Suppressor macrophage treated with lipopolysaccharide for 4 hours (primary cell): ENCODE measurements at regions not wholly inside any gene's neighbourhood (a gene's known extent, or its start where the extent isn't known, plus 50 kb on each side); places are given as distances from the start of the nearest gene placed in this dataset.
"Not testable (repeated sequence)": the region's sequence is repeated elsewhere in the genome, so short reads cannot be mapped to it uniquely, and the experiment has no call there.

Experiments
- DNase-seq: peaks from one replicate; pipeline ENCODE4 v3.0.0-alpha.2; 2020

DNA sequence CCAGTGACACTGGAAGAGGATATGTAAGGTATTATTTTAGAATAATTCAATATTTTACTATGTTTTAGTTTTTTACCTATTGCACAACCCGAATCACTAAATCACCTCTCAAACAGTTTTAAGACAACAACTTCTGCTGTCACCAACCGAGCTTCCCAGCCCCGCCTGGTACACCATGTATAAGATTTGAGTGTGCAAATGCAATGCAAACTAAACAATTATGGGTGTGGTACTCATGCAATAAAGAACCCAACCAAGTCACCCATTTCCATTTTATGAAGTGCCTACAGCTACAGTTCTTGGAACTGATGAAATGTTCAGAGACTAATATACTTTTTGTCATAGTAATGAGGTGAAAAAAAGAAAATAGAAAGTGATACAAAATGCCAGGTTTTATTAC is 256.2 kb downstream of the TAFA4 start:
- DNase-seq = no peak

DNA sequence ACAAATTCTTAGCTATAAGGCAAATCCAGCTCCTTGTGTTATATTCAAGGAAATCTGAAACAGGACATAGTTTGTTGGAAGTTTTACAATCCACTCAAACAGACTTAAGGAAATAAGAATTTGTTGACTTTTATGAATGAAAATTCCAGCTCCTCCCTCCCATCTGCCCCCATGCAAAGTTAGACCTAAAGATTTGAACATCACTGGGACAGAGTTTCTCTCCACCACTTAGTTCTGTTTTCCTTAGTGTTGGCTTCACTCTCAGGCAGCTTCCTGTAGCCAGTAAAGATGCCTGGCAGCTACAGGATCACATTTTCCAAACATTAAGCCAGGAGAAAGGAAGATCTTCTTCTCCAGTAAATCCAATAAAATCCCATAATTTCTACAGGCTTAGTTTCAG is 265.0 kb downstream of the TAFA4 start:
- DNase-seq = no peak

DNA sequence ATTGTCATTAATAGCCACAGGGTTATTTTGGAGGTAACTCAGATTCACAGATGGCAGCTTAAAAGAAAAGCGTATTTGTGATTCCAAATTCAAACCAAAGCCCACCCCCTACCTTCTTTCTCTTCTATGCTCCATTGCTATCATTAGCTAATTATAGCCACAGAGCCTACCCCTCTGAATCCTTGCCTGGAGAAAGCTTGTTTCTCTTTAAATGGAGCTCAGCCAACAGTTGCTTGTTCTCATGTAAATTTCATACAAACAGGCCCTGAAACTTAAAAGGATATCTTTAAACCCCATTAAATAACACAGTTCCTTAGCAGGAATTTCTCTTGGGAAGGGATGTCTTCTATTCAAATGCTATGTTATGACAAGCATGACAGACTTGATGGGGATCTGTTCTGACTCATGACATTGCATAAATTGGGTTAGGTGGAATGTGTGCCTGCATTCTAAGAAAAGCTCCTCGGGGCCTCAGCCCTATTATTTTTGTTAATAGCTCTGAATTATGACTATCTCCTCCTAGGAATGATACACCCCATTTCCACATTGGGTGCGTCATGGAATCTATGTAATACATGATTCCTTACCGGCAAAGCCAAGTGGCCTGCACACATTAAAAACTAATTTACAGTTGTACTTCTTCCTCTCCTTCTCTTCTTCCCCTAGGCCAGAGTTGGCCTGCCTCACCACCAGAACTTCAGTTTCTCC is 265.8 kb downstream of the TAFA4 start:
- no peak for DNase-seq

DNA sequence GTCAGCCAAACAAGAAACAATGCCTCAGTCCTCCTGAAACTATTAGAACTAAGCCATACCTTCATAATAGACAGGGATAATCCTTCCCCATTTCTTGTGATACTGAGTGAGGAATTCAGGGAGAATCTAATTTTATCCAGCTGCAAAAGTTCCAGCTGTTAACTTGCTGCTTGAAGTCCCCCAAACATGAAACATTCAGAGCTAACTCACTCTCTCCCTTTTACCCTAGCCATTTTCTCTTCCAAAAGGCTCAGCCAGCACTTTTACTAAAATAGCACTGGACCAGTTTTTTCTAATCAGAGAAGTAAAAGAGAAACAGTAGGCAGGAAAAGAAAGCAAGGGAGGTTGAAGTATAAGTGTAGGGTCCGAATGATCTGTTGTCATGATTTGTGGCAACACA is 268.1 kb downstream of the TAFA4 start:
- no peak for DNase-seq

DNA sequence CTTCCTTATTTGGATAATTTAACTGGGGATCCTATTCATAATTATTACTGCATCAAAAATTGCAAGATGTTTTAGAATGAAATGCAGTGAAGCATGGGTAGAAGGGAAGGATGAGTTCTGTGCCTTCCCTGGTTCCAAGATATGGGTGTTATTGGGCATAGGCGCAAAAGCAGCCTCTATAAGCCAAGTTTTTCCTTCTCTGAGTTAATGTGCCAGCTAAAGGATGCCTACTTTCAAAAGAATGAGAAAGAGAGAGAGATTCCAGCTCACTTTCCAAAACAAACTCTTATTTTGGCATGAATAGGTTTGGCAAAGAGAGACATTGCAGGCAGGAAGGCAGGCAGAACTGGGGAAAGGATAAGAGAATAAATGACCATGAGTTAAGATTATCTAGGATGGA is 270.2 kb downstream of the TAFA4 start:
- DNase-seq = no peak

DNA sequence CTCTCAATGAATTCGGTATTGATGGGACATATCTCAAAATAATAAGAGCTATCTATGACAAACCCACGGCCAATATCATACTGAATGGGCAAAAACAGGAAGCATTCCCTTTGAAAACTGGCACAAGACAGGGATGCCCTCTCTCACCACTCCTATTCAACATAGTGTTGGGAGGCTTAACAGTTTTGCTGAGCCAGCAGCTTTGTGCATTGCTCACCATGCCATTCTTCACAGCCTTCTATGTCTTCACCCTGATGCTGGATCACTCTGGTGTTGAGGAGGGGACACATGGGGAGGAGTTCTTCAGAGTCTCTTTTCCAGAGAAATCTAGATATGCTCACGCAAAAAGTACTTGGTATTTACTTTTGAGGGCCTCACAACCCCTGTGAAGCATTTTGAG is 281.7 kb downstream of the TAFA4 start:
- DNase-seq = not testable (repeated sequence)

DNA sequence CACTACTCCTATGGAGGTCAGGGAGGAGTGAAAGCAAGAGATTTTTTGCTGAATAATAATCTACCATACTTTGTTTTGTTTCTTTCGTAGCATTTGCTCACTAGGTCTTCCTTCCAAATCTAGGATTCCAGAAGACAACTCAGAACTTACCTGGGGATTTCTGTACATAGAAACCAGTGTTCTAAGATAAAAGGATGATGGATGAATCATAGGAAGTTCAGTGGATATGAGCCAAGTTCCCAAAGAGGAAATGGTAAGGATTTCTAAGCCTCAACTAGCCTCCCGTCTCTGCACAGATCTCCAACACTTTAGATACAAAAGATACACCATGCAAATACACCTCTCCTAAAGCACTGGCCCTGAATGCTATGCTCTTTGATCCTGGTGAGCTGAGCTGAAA is 283.9 kb downstream of the TAFA4 start:
- DNase-seq = no peak

DNA sequence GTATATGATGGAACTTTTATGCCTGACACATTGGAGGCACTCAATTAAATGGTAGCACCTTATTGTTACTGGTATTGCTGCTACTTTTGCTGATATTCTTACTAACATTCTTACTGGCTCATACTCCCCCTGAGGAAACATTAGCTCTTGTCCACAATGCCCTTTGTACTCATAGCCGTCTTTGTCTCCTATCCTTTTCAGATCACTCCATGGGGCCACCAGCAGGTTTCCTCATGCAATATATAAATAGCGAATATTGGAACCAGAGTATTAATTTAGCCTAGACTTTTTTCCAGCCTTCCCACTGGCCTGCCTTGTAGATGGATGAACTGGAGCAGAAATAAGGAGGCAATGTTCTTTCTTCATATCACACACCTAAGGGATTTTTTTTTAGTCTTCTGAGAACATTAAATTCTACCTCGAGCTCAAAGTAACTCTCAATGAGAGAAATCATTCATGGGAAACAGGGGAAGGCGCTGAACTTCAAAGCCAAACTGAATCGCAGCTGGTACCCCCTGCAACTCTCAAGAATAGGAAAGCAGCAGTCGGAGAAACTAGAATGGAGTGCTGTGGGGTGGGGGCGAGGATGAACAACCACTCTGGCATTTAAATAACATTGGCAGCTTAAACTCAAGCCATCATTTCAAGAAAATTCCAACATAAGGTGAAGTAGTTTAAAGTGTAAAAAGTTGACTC is 300.3 kb downstream of the TAFA4 start:
- no peak for DNase-seq

DNA sequence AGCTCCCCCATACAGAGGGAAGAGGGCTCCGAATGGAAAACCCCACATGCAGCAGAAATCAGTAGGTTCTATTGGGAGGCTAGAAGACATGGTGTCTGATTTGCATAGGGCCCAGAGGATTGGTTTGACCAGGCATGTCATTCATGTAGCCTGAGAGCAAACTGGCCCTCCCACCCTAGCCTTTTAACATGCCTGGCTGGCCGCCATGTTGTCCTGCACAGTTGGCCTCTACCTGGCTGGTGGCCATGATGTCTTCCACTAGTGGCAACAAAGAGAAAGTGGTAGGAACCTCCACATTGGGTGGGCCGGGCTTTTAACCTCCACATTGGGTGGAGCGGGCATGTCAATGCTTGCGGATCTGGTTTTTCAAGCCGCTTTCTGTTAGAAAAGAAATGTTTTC is 312.1 kb downstream of the TAFA4 start:
- DNase-seq = no peak

DNA sequence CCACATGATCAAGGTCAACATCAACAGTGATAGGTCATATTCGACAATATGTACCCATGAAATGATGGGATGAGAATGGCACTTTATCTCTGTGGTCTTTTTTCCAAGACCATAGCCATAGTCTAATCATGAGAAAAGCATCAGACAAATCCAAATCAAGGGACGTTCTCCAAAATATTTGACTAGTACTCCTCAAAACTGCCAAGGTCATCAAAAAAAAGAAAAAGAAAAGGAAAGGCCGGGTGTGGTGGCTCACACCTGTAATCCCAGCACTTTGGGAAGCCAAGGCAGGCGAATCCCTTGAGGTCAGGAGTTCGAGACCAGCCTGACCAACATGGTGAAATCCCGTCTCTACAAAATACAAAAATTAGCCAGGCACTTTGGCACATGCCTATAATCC is 318.3 kb downstream of the TAFA4 start:
- no peak for DNase-seq

DNA sequence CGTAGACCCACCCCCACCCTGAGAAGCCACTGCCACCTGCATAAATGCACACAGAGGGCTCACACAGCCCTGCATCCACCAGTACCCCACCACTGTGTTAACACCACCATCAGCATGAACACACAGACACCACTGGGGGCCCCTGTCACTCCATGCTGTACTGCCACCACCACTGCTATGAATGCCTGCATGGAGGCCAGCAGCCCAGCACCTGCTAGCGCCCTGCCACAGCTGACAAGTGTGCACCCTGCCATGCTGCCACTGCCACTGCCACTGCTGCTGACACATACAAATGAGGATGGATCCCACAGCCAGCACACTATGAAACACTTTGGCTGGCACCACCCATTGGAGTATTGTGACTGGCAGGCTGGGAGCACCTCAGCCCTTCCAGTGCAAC is 361.0 kb downstream of the TAFA4 start:
- DNase-seq = no peak

DNA sequence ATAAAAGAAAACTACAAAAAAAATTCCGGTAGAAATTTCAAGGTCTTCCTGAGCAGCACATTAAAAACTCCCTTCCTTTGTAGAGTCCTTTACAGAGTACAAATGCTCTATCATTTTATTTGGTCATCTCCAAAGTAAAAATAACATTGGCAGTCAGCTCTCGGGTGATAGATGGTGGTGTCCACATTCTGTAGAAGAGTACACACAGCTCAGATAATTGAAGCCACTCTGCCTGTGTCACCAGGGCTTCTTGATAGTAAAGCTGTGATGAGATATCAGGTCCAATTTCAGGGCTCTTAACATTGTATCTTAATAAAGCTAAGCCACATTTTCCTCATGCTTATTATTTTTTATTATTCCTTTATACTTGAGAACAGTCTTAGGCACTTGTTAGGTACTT is 371.6 kb downstream of the TAFA4 start:
- DNase-seq = no peak

DNA sequence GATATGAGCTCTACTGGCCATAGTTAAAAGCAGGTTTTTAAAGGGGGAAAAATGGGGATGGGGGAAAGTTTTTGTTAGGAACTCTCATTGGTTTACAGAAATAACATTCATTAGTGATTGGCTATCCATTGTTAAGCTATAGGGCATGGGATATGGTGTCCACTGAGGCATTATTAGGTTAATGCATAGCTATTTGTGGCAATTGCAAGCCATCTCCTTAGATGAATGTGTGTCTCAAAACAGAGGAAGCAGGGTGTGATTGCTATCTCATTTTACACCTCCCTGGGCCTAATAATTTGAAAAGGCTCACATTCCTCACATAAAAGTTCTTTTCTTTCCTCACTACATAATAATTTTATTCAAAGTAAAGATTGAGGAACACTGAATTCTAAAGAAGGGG is 396.6 kb downstream of the TAFA4 start:
- no peak for DNase-seq

DNA sequence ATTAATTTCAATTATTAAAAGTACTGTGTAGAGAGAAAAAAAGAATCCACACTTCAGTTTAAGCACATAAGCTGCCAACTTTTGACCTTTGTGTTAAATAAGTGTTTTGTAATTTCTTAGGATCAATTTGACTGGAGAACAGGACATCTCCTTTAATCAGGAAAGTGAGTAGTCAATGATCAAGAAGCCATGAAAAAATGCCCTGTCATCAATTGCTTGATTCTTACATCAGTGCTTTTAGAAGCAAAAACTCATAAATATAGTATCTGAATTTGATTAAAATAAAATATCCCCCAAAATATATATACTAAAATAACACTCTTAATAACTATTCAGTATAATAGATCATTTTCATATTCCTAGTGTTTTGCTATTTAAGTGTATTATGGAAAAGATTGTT is 409.0 kb downstream of the TAFA4 start:
- no peak for DNase-seq

DNA sequence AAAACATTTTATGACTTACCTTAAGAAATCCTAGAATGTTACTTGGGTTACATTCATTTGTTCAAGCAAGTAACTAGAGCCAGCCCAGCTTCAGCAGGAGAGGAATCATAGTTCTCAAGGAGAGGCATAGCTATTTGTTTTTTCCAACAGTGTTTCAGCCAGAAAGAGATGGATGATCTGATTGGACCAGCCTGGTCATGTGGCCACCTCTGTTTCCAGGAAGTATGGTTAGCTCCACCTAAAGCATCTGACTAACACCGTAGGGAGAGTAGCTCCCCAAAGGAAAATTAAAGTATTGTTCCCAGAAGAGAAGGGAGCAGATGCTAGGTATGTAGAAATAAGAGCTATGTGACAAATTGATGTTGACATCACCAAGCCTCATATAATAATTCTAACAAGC is 417.1 kb downstream of the TAFA4 start:
- no peak for DNase-seq

DNA sequence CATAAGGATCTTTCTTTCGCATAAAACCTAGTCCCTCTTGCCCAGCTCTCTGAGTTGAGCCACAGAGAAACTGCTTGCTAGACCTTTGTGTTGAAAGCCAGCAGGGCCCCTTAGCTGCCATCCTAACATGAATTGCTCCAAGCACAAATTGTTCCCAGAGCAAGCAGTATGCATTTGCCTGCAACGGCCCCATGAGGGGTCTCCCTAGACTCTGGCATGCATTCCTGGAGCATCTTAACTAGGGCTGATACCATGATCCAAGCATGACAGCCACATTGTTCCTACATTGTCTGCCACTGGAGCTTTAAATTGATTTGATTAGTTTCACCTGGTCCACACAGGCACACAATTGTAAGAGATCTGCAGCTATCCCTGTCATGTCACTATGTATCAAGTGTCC is 428.1 kb downstream of the TAFA4 start:
- DNase-seq = no peak

DNA sequence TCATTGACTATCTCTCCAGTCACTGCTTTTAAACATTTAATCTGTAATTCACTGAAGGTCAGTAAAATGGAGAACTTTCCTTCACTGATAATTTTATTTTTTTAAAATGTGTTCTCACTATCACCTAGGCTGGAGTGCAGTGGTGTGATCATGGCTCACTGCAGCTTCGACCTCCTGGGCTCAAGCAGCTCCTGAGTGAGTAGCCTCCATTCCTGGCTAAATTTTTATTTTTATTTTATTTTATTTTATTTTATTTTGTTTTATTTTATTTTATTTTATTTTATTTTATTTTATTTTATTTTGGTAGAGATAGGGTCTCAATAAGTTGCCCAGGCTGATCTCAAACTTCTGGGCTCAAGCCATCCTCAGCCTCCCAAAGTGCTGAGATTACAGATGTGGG is 446.5 kb downstream of the TAFA4 start:
- not testable (repeated sequence) for DNase-seq

DNA sequence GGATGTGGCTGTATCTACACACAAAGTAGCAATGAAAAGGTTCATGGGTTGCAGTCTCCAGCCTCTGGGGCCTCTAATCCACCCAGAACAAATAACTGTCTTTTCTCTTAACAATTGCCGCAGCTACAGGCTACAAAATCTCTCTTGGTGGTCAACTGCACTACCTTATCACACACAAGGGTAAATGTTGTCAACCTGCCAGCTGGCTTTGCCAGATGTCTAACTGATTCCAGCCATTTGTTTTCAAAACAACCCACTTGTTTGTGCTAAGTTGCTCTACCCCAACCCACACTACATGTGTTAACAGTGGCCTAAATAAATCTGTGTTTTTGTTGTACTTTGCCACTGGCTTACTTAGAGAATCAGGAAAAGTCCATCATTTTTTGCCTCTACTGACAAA is 447.3 kb downstream of the TAFA4 start:
- no peak for DNase-seq

DNA sequence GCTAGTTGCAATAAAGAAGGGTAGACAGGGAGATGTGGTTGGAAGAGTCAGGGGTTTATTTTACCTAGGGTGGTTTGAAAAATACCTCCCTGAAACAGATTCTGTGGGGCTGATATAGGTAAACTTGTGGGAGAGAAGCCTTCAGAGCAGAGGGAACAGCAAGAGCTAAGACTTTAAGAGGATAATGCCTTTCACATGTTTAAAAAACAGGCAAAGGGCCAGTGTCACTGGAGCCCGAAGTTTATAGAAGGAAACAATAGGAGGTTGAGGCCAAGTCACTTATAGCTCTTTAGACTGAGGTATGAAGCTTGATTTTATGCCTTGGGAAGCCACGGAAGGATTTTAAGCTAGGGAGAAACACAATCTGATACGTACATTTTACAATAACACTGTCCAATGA is 448.7 kb downstream of the TAFA4 start:
- no peak for DNase-seq

DNA sequence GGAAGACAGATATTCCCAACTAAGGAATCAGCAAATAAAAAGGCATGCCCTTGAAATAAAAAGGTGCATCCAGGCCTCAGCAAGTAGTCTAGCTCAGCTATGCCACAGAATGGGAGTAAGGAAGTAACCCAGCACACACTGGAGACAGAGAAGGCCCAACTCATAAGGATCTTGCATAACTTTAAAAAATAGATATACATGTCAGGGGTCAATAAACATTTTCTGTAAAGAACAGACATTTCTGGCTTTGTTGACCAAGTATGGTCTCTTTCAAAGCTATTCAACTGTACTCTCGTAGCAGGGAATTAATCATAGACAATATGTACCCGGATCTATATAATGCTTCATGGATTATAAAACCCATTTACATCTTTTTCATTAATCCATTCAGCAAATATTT is 449.3 kb downstream of the TAFA4 start:
- no peak for DNase-seq

DNA sequence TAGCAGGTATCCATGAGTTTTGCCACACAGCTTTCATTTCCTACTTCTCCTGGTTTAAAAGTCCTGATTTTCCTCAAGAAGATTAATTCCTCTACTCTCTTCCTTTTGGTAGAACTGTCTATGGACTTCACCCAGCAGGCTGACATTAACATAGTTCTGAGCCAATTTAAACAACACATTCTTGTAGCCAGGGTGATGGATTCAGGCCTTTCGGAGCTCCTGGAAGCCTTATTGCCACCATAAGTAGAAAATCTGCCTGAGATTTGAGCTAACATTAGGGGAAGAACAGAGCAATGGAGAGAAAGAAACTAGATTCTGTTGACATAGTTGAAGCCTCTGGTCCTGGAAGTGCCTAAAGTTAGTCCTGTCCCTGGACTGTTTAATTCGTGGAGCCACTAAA is 449.8 kb downstream of the TAFA4 start:
- DNase-seq = no peak

DNA sequence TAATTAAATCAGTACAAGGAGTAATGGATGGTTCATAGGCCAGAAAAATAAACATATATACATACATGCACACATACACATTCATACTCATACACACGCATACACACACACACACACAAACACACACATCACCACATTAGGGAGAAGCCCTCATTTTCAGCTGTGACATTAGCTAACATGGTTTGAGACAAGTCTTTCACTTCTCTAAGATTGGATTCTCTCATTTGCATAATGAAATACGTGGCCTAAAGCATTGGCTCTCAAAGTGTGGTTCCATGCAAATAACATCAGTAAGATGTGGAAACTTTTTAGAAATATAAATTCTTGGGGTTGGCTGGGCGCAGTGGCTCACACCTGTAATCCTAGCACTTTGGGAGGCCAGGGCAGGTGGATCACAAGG is 452.6 kb downstream of the TAFA4 start:
- DNase-seq = no peak

DNA sequence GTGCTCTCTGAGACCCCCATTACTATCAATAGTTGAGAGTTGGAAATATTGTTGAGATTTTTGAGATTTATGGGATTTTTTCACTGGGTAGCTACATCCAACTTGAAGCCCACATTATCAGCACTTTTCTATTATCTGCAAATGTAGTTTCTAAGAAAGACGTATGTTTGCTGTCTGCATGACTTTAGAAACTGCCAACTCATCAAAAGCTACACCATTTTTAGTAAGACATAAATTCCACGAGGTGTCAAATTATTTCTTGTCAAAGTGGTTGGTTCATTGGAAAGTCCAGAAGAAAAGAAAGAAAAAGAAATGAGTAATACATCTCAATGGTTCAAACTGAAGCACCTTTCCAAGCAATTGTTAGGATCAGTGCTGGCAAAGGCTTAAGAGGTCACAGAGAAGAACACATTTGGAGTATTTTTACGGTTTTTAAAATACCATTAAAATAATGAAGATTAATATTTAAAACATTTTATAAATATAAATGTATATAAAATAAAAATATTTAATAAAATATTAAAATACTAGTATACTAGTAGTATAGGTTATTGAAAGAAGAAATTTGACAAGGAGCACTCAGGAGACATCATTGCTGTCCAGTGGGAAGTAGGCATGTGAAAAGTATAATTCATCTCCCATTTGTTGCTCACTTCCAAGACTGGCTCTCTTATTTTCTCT is 463.5 kb downstream of the TAFA4 start:
- no peak for DNase-seq

DNA sequence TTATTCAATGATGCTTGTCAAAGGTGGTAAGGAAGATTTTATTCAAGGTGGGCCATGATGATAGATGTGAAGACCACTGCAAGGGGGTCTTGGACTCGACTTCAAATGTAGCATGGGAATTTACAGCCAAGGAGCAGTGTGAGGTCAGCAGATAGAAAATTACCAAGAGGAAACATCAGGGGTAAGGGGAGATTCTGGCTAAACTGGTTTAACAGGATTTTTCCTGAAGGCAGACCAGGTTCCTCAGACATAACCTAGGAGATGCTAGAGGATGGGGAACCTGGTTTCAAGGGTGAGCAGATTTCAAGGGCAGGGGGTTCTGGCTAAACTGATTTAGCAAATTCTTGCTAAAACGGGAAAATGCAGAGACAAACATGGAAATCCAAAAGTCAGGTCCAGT is 464.9 kb downstream of the TAFA4 start:
- DNase-seq = no peak

DNA sequence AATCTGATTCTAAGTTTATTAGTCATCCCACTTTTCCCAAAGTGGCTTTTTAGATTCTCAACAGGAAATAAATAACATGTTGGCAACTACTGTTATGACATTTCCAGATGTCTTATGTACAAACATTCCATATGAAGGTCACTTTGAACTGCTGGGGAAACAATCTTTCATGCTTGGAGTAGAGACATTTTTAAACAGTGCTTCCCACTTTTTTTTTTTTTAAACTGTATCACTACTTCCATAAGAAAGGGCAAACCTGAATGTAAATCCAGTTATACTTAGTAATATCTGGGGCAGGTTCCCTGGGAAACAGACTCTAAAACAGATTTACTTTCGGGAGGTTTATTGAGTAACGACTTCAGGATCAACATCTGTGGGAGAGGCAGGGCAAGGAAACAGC is 473.8 kb downstream of the TAFA4 start:
- DNase-seq = no peak
